Inferior parietal cortex (tissue), 1 donor: ENCODE measurements at regions not wholly inside any gene's neighbourhood (a gene's known extent, or its start where the extent isn't known, plus 50 kb on each side); places are given as distances from the start of the nearest gene placed in this dataset.

Experiments
- DNase-seq: peaks from one replicate; pipeline ENCODE4 v3.0.0-alpha.2; 2016; ENCODE audit errors: extremely low spot score

GRCh38 chr15:91521996-91522395, 331.5 kb upstream of the SLCO3A1 start:
- no peak for DNase-seq

- DNase-seq = peak; percentile 80
Measured at GRCh38 chr15:91522605-91523332, 330.7 kb upstream of the SLCO3A1 start.

- DNase-seq = no peak
Measured at GRCh38 chr15:91523596-91523995, 329.9 kb upstream of the SLCO3A1 start.

- no peak for DNase-seq
Measured at GRCh38 chr15:91524534-91524933, 329.0 kb upstream of the SLCO3A1 start.

- DNase-seq = no peak
Measured at GRCh38 chr15:91525751-91526150, 327.8 kb upstream of the SLCO3A1 start.

- no peak for DNase-seq
Measured at GRCh38 chr15:91526424-91526823, 327.1 kb upstream of the SLCO3A1 start.

- DNase-seq = no peak
Measured at GRCh38 chr15:91528801-91529200, 324.7 kb upstream of the SLCO3A1 start.

GRCh38 chr15:91529534-91529933, 324.0 kb upstream of the SLCO3A1 start:
- no peak for DNase-seq

GRCh38 chr15:91530279-91530678, 323.2 kb upstream of the SLCO3A1 start:
- DNase-seq = no peak

- no peak for DNase-seq
Measured at GRCh38 chr15:91530956-91531582, 322.4 kb upstream of the SLCO3A1 start.

- DNase-seq = no peak
Measured at GRCh38 chr15:91534235-91534634, 319.3 kb upstream of the SLCO3A1 start.

GRCh38 chr15:91534976-91535375, 318.5 kb upstream of the SLCO3A1 start:
- no peak for DNase-seq

- DNase-seq = no peak
Measured at GRCh38 chr15:91535856-91536500, 317.5 kb upstream of the SLCO3A1 start.

GRCh38 chr15:91537856-91538255, 315.7 kb upstream of the SLCO3A1 start:
- DNase-seq = no peak

GRCh38 chr15:91538782-91539181, 314.7 kb upstream of the SLCO3A1 start:
- DNase-seq = no peak

GRCh38 chr15:91541286-91541685, 312.2 kb upstream of the SLCO3A1 start:
- DNase-seq = no peak

GRCh38 chr15:91542226-91542625, 311.3 kb upstream of the SLCO3A1 start:
- no peak for DNase-seq

- no peak for DNase-seq
Measured at GRCh38 chr15:91547356-91547755, 306.2 kb upstream of the SLCO3A1 start.

GRCh38 chr15:91548549-91548948, 305.0 kb upstream of the SLCO3A1 start:
- DNase-seq = no peak

- no peak for DNase-seq
Measured at GRCh38 chr15:91549581-91549980, 303.9 kb upstream of the SLCO3A1 start.

- peak; percentile 47 for DNase-seq
Measured at GRCh38 chr15:91552555-91552954, 301.0 kb upstream of the SLCO3A1 start.

- no peak for DNase-seq
Measured at GRCh38 chr15:91553196-91553854, 300.2 kb upstream of the SLCO3A1 start.

GRCh38 chr15:91555312-91555711, 298.2 kb upstream of the SLCO3A1 start:
- no peak for DNase-seq
